Ishikawa (cell line): ENCODE measurements at regions not wholly inside any gene's neighbourhood (a gene's known extent, or its start where the extent isn't known, plus 50 kb on each side); places are given as distances from the start of the nearest gene placed in this dataset.

Source experiments
- CEBPB ChIP-seq: IDR thresholded peaks from 2 replicates; pipeline ENCODE4 v1.6.1; 2012
- EGR1 ChIP-seq: IDR thresholded peaks from 2 replicates; pipeline ENCODE4 v1.6.1; 2012
- EP300 ChIP-seq: IDR thresholded peaks from 2 replicates; pipeline ENCODE4 v1.6.1; 2012; ENCODE audit warnings: borderline replicate concordance
- NFIC ChIP-seq: IDR thresholded peaks from 2 replicates; pipeline ENCODE4 v1.6.1; 2012
- TAF1 ChIP-seq: IDR thresholded peaks from 2 replicates; pipeline ENCODE4 v1.6.1; 2012; ENCODE audit warnings: low read depth, mild to moderate bottlenecking
- TCF12 ChIP-seq: IDR thresholded peaks from 2 replicates; pipeline ENCODE4 v1.6.1; 2012; ENCODE audit warnings: low read depth
- TF ChIP-seq, protein P1 (sequence below): IDR thresholded peaks from 2 replicates; pipeline ENCODE4 v1.6.1; 2012; ENCODE audit warnings: low read depth, mild to moderate bottlenecking
- TF ChIP-seq, protein P2 (sequence below): IDR thresholded peaks from 2 replicates; pipeline ENCODE4 v1.6.1; 2012

DNA sequence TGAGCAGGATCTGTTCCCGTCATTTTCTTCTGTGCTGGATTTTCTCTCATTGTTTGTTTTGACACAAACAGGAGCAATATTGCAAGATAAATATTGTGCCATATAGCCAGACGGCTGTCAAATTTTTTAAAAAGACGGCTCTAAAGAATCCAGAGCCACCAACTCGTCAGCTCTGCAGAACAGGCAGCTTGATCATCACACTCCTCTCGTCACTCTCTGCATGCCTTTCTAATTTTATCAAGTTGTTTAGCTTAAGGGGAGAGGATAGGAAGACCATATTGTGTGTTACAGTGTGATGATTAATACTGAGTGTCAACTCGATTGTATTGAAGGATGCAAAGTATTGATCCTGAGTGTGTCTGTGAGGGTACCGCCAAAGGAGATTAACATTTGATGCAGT lies 562.8 kb downstream of the GALC start:
- TF ChIP-seq TCF12 (no peak), NFIC (no peak), TAF1 (no peak), EP300 (no peak), EGR1 (no peak), CEBPB (no peak)
- TF ChIP-seq, protein P1, sequence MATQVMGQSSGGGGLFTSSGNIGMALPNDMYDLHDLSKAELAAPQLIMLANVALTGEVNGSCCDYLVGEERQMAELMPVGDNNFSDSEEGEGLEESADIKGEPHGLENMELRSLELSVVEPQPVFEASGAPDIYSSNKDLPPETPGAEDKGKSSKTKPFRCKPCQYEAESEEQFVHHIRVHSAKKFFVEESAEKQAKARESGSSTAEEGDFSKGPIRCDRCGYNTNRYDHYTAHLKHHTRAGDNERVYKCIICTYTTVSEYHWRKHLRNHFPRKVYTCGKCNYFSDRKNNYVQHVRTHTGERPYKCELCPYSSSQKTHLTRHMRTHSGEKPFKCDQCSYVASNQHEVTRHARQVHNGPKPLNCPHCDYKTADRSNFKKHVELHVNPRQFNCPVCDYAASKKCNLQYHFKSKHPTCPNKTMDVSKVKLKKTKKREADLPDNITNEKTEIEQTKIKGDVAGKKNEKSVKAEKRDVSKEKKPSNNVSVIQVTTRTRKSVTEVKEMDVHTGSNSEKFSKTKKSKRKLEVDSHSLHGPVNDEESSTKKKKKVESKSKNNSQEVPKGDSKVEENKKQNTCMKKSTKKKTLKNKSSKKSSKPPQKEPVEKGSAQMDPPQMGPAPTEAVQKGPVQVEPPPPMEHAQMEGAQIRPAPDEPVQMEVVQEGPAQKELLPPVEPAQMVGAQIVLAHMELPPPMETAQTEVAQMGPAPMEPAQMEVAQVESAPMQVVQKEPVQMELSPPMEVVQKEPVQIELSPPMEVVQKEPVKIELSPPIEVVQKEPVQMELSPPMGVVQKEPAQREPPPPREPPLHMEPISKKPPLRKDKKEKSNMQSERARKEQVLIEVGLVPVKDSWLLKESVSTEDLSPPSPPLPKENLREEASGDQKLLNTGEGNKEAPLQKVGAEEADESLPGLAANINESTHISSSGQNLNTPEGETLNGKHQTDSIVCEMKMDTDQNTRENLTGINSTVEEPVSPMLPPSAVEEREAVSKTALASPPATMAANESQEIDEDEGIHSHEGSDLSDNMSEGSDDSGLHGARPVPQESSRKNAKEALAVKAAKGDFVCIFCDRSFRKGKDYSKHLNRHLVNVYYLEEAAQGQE, result no peak
- TF ChIP-seq, protein P2, sequence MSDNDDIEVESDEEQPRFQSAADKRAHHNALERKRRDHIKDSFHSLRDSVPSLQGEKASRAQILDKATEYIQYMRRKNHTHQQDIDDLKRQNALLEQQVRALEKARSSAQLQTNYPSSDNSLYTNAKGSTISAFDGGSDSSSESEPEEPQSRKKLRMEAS, result no peak
